ENCODE measurements at regions not wholly inside any gene's neighbourhood (a gene's known extent, or its start where the extent isn't known, plus 50 kb on each side); places are given as distances from the start of the nearest gene placed in this dataset.

- TF ChIP-seq POLR2AphosphoS5 (IDR thresholded peaks at IDR 0.05; ENCODE audit: low read depth, low read length) (no peak), FOXO4 (CRISPR knock-in tag; conservative IDR thresholded peaks at IDR 0.05) (no peak), BRCA1 (CRISPR knock-in tag; IDR thresholded peaks at IDR 0.05) (no peak), NFKB2 (CRISPR knock-in tag; IDR thresholded peaks at IDR 0.05; ENCODE audit: borderline replicate concordance) (no peak), REST (IDR thresholded peaks at IDR 0.05; ENCODE audit: borderline replicate concordance in 1 of 2, low read depth in 1 of 2, low read length in 2 of 2) (no peak), FOXK2 (IDR thresholded peaks at IDR 0.05) (no peak), MYC (CRISPR knock-in tag; IDR thresholded peaks at IDR 0.05; ENCODE audit: borderline replicate concordance) (no peak)
These were observed 300.5 kb upstream of the LCORL start for GRCh38 chr4:18321956-18322530.

Measured in HepG2 (cell line).